ENCODE measurements at regions not wholly inside any gene's neighbourhood (a gene's known extent, or its start where the extent isn't known, plus 50 kb on each side); places are given as distances from the start of the nearest gene placed in this dataset.

GRCh38 chr2:117486081-117486480 is 328.4 kb upstream of the DDX18 start:
- TF ChIP-seq, protein P1, sequence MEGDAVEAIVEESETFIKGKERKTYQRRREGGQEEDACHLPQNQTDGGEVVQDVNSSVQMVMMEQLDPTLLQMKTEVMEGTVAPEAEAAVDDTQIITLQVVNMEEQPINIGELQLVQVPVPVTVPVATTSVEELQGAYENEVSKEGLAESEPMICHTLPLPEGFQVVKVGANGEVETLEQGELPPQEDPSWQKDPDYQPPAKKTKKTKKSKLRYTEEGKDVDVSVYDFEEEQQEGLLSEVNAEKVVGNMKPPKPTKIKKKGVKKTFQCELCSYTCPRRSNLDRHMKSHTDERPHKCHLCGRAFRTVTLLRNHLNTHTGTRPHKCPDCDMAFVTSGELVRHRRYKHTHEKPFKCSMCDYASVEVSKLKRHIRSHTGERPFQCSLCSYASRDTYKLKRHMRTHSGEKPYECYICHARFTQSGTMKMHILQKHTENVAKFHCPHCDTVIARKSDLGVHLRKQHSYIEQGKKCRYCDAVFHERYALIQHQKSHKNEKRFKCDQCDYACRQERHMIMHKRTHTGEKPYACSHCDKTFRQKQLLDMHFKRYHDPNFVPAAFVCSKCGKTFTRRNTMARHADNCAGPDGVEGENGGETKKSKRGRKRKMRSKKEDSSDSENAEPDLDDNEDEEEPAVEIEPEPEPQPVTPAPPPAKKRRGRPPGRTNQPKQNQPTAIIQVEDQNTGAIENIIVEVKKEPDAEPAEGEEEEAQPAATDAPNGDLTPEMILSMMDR (IDR thresholded peaks at IDR 0.05; ENCODE audit: borderline replicate concordance, extremely low read depth, low read length, poor library complexity, severe bottlenecking): no peak
- TF ChIP-seq EZH2 (IDR thresholded peaks at IDR 0.05; ENCODE audit: borderline replicate concordance, low read depth, low read length, severe bottlenecking): no peak

All from DND-41 (cell line).